Tibial artery (tissue), 4 donors: ENCODE measurements at regions not wholly inside any gene's neighbourhood (a gene's known extent, or its start where the extent isn't known, plus 50 kb on each side); places are given as distances from the start of the nearest gene placed in this dataset.

ENCODE experiments used
- DNase-seq, 2 donors: peaks; one replicate each; pipeline ENCODE4 v3.0.0-alpha.2; 2019
- H3K27ac ChIP-seq, 2 donors: fragments of 200-600 bp; sonication (generic) in 1 of 2; 1 replicate in 1 of 2; 2 replicates in 1 of 2; pipeline ENCODE4 v1.5.1; 2018 to 2019; ENCODE audit warnings: mild to moderate bottlenecking in 1 of 2
- H3K27me3 ChIP-seq, 2 donors: fragments of 200-600 bp; sonication (generic) in 1 of 2; one replicate each; pipeline versions ENCODE4 v1.5.1 to v1.6.0; 2016 to 2019
- H3K36me3 ChIP-seq, 3 donors: fragments of 200-600 bp; sonication (generic) in 2 of 3; one replicate each; pipeline ENCODE4 v1.5.1; 2016 to 2019; ENCODE audit warnings: mild to moderate bottlenecking in 2 of 3
- H3K4me1 ChIP-seq, 4 donors: fragments of 200-600 bp; sonication (generic) in 2 of 4; 1 replicate in 3 of 4; 2 replicates in 1 of 4; pipeline ENCODE4 v1.5.1; 2016 to 2019
- H3K4me3 ChIP-seq, 2 donors: fragments of 200-600 bp; sonication (generic) in 1 of 2; 1 replicate in 1 of 2; 2 replicates in 1 of 2; pipeline ENCODE4 v1.5.1; 2018 to 2019; ENCODE audit warnings: mild to moderate bottlenecking in 2 of 2
- H3K9me3 ChIP-seq, 3 donors: fragments of 200-600 bp; sonication (generic) in 1 of 3; one replicate each; pipeline ENCODE4 v1.5.1; 2016 to 2019
- CTCF ChIP-seq, 2 experiments: fragments of 200-600 bp in 1 of 2; fragments of 450-650 bp in 1 of 2; IDR thresholded peaks; one replicate each; pipeline ENCODE4 v1.5.1; 2017 to 2019; ENCODE audit warnings: antibody characterized with exemption in 2 of 2, mild to moderate bottlenecking in 1 of 2, moderate library complexity in 1 of 2
- intact Hi-C: fragments of 100-400 bp; cut with DNase I; formaldehyde crosslinking; loops from one replicate; pipeline ENCODE4 v1.15.0; 2023; ENCODE audit warnings: low total_unique reads

- no peak overlapping the region for H3K27ac ChIP-seq
- no peaks in the 10 kb centered on the region for H3K27me3 ChIP-seq
- H3K36me3 ChIP-seq = no peaks in the 10 kb centered on the region
- TF ChIP-seq CTCF (IDR thresholded peaks at IDR 0.05) = no peak
- H3K4me1 ChIP-seq = no peaks in the 10 kb centered on the region
- H3K4me3 ChIP-seq = no peak overlapping the region
- no peak for DNase-seq
- no peaks in the 10 kb centered on the region for H3K9me3 ChIP-seq
- intact Hi-C loops = no loop called here
These were observed 414.5 kb downstream of the STK39 start for GRCh38 chr2:167832868-167833287.

GRCh38 chr2:167827352-167828097 is 419.9 kb downstream of the STK39 start:
- DNase-seq = no peak
- intact Hi-C loops = no loop called here
- no peak overlapping the region for H3K27ac ChIP-seq
- H3K36me3 ChIP-seq = no peaks in the 10 kb centered on the region
- no peak overlapping the region for H3K4me3 ChIP-seq
- no peaks in the 10 kb centered on the region for H3K27me3 ChIP-seq
- no peaks in the 10 kb centered on the region for H3K9me3 ChIP-seq
- no peak for TF ChIP-seq CTCF (IDR thresholded peaks at IDR 0.05)
- no peaks in the 10 kb centered on the region for H3K4me1 ChIP-seq

GRCh38 chr2:167826906-167827305 is 420.5 kb downstream of the STK39 start:
- TF ChIP-seq CTCF (IDR thresholded peaks at IDR 0.05) = no peak
- no peak overlapping the region for H3K27ac ChIP-seq
- intact Hi-C loops = no loop called here
- H3K4me3 ChIP-seq = no peak overlapping the region
- no peak for DNase-seq
- no peaks in the 10 kb centered on the region for H3K27me3 ChIP-seq
- H3K9me3 ChIP-seq = no peaks in the 10 kb centered on the region
- no peaks in the 10 kb centered on the region for H3K4me1 ChIP-seq
- H3K36me3 ChIP-seq = no peaks in the 10 kb centered on the region

- Histone ChIP-seq H3K36me3 (no peaks in the 10 kb centered on the region), H3K27me3 (no peaks in the 10 kb centered on the region), H3K27ac (no peak overlapping the region), H3K4me1 (no peaks in the 10 kb centered on the region), H3K4me3 (no peak overlapping the region), H3K9me3 (no peaks in the 10 kb centered on the region)
- no peak for TF ChIP-seq CTCF (IDR thresholded peaks at IDR 0.05)
- intact Hi-C loops = no loop called here
- DNase-seq = no peak
These were observed 421.7 kb downstream of the STK39 start for GRCh38 chr2:167825664-167826063.

- H3K27ac ChIP-seq = no peak overlapping the region
- no peak overlapping the region for H3K4me3 ChIP-seq
- H3K27me3 ChIP-seq = no peaks in the 10 kb centered on the region
- H3K9me3 ChIP-seq = no peaks in the 10 kb centered on the region
- no peaks in the 10 kb centered on the region for H3K4me1 ChIP-seq
- TF ChIP-seq CTCF (IDR thresholded peaks at IDR 0.05) = no peak
- DNase-seq = no peak
- intact Hi-C loops = no loop called here
- no peaks in the 10 kb centered on the region for H3K36me3 ChIP-seq
These were observed 424.5 kb downstream of the STK39 start for GRCh38 chr2:167822690-167823465.
